A172 (cell line): ENCODE measurements at regions not wholly inside any gene's neighbourhood (a gene's known extent, or its start where the extent isn't known, plus 50 kb on each side); places are given as distances from the start of the nearest gene placed in this dataset.

Source experiments
- DNase-seq: peaks from one replicate; pipeline ENCODE4 v3.0.0-alpha.2; 2015; ENCODE audit warnings: low spot score

- DNase-seq: no peak
Observed at GRCh38 chr1:58000116-58000515, 546.4 kb downstream of the OMA1 start.

GRCh38 chr1:57996400-57996799 is 550.1 kb downstream of the OMA1 start:
- no peak for DNase-seq

- DNase-seq: no peak
Observed at GRCh38 chr1:57991289-57991688, 555.2 kb downstream of the OMA1 start.

- no peak for DNase-seq
Observed at GRCh38 chr1:57989877-57990276, 556.6 kb downstream of the OMA1 start.

- DNase-seq: no peak
Observed at GRCh38 chr1:57987523-57987922, 559.0 kb downstream of the OMA1 start.

GRCh38 chr1:57986432-57986831 is 560.1 kb downstream of the OMA1 start:
- DNase-seq: no peak

- no peak for DNase-seq
Observed at GRCh38 chr1:57984277-57984676, 560.4 kb upstream of the DAB1 start.

- no peak for DNase-seq
Observed at GRCh38 chr1:57983441-57983840, 559.6 kb upstream of the DAB1 start.

- no peak for DNase-seq
Observed at GRCh38 chr1:57982852-57983251, 559.0 kb upstream of the DAB1 start.

- no peak for DNase-seq
Observed at GRCh38 chr1:57976216-57976615, 552.4 kb upstream of the DAB1 start.

GRCh38 chr1:57968321-57968720 is 544.5 kb upstream of the DAB1 start:
- no peak for DNase-seq

GRCh38 chr1:57966751-57967406 is 543.0 kb upstream of the DAB1 start:
- no peak for DNase-seq

GRCh38 chr1:57966340-57966739 is 542.5 kb upstream of the DAB1 start:
- DNase-seq: no peak

GRCh38 chr1:57963581-57963980 is 539.7 kb upstream of the DAB1 start:
- DNase-seq: no peak

- no peak for DNase-seq
Observed at GRCh38 chr1:57959531-57960241, 535.8 kb upstream of the DAB1 start.

GRCh38 chr1:57957576-57957975 is 533.7 kb upstream of the DAB1 start:
- no peak for DNase-seq

GRCh38 chr1:57951390-57951789 is 527.5 kb upstream of the DAB1 start:
- no peak for DNase-seq

GRCh38 chr1:57949168-57949567 is 525.3 kb upstream of the DAB1 start:
- DNase-seq: no peak

GRCh38 chr1:57947471-57947870 is 523.6 kb upstream of the DAB1 start:
- DNase-seq: no peak

- DNase-seq: no peak
Observed at GRCh38 chr1:57945045-57945444, 521.2 kb upstream of the DAB1 start.

- no peak for DNase-seq
Observed at GRCh38 chr1:57943365-57943764, 519.5 kb upstream of the DAB1 start.

- no peak for DNase-seq
Observed at GRCh38 chr1:57934745-57935144, 510.9 kb upstream of the DAB1 start.

GRCh38 chr1:57927003-57927402 is 503.1 kb upstream of the DAB1 start:
- DNase-seq: no peak
